GM18870 (cell line): ENCODE measurements at regions not wholly inside any gene's neighbourhood (a gene's known extent, or its start where the extent isn't known, plus 50 kb on each side); places are given as distances from the start of the nearest gene placed in this dataset.
"Not testable (repeated sequence)": the region's sequence is repeated elsewhere in the genome, so short reads cannot be mapped to it uniquely, and the experiment has no call there.

Experiments used
- ATAC-seq: cut with Tn5 transposase; IDR thresholded peaks from one replicate; pipeline ENCODE4 v1.9.1; 2021; ENCODE audit warnings: moderate library complexity; ENCODE audit not compliant: unreplicated experiment

DNA sequence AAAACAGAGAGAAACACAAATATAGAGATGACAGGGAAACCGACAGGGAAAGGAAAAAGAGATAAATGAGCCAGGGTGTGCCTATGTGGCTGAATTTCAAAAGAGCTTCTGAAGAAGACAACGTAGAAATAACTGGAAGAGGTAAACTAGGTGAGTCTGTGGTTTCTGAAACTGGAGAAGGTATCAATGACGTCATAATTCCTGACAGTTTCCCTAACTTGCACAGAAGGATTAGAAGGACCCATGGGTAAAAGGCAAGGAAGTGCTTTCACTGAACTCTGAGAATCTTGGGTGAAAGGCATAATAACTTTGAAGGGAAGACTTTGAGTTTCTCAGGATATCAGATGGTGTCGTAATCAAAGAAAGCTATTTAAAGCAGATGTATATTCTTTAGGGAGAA, 790.8 kb upstream of the NUDT12 start:
- no peak for ATAC-seq

DNA sequence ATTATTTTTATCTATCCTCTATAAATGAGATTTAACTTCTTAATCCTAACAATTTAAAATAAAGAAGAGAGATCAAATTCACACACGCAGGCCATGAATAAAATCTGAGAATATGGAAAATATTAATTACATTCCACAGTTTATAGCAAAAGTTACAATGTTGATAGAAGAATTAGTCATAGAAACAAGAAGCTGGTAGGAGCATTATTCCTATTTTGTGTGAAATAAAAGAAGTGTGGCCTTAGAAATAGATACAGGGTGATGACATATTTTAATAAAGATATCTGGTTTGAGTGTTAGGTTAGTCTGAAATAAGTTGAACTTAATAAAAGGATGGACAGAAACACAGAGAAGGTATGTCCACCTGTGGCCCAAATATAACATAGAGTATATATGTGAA, 790.4 kb upstream of the NUDT12 start:
- ATAC-seq, result no peak

DNA sequence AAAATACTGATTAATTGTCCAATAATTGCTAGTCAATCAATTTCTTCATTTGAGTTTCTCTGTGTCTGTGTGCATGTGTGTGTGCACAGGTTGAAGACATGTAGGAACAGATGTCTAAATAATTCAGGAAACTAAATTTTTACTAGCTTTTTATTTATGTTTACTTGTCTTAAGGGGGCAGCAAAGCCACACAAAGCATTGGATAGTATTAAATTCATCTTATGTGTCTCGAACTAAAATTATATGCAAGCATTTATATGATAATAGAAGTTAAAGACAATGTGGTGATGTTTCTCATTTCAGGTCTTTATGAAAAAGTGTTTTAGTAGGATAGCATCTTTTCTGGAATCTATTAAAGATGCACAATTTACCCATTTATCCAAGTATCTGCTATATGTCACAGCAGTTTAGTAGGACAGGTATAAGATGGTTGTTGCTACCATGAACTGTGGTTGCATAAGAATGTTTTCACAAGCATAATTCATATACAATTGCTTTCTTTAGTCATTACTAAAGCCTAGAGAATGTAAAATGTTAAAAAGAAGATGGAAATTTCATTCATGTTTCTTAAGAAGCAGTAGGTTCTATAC, 784.6 kb upstream of the NUDT12 start:
- ATAC-seq, result no peak

DNA sequence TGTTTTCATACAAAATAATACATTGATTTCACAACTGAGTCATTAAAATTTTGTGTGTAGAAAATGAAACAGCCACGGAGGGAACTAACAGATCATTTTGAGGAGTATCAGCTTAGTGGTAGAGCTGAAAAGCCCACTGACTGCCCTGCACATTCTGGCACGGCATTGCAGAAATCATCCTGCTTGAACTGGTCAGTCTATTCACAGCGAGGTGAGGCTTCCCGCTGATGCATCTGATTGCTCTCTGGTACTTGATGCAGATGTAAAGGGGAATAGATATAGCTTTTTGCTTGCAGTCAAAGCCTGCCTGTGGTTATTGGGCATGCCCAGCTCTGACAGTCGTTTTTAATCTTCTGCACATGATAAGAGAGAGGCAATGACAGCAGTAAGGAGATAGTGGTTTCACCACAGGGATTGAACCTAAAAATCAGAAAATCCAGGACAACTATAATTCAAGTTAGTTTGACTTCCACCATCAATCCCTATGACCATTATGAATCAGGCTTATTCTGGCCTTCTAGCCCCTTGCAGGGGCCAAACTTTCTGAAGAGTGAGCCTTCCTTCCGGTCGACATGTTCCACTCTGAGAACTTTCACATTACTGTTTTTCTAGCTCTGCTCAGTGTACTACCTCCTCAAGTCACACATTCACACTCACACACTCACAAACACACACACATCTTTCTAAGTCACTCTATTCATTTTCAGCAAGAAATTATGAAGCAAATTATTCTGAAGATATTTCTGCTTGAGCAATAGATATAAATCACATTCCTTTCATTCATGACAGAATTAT, 782.8 kb upstream of the NUDT12 start:
- no peak for ATAC-seq

DNA sequence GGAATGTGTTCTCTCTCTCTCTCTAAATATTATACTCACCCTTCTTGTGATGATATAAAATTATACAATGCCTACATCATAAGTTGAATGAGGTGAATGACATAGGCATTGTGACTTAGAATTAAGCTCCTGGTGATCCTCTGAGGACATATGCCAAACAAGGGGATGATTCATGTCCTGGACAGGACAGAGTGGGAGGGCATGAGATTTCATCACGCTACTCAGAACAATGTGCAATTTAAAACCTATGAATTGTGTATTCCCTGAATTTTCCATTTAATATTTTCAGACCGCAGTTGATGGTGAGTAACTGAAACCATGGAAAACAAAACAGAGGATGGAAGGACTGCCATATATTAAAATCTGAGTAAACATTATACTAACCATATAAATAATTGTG, 782.2 kb upstream of the NUDT12 start:
- ATAC-seq, result no peak

DNA sequence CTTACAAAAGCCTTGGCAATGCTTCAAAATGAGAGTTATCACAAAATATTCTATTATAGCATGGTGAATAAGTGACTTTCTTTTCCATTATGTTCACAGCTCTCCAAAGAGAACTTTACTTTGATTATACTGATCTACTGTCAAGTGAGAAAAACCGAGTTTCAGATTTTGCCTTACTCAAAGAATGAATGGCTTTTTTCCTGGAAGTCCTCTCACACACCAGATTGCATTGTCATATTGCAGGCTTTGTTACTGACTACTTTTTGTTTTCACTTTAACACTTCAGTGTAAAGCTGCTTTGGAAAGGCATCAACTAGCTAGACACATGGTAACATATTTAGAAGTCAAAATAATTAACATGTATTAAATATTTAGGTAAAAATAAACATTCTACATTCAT, 765.2 kb upstream of the NUDT12 start:
- ATAC-seq, result no peak

DNA sequence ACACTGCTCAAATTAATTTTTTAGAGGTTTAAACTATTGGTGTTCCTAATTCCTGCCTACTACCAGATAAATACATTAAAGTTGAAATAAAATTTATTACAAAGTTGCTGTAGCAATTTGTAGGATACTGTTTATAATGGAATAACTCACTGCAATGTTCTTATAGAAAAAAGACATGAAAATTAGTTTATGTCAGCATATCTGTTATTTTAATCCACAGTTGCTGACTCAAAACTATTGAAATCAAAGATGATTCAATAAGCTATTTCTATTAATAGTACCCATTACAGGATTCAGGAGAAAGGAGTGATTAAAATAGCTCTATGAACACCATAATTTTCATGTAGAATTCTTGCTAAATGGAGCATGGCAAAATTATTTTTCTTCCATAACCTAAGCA, 764.4 kb upstream of the NUDT12 start:
- no peak for ATAC-seq

DNA sequence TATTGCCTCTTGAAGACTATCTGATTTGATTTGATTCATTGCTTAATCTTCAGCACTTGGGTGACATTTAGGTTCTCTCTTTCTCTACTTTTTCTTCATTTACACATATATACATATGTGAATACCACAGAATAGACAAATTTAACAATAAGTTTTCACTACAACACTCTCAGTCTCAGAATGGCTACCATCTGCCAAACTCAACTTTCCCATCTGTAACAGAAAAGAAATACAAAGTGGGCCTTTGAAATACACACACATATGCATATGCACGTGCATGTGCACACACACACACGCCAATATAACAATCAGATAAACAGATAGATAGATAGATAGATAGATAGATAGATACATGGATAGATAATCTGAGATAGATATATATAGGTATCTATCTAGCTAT, 762.8 kb upstream of the NUDT12 start:
- no peak for ATAC-seq

DNA sequence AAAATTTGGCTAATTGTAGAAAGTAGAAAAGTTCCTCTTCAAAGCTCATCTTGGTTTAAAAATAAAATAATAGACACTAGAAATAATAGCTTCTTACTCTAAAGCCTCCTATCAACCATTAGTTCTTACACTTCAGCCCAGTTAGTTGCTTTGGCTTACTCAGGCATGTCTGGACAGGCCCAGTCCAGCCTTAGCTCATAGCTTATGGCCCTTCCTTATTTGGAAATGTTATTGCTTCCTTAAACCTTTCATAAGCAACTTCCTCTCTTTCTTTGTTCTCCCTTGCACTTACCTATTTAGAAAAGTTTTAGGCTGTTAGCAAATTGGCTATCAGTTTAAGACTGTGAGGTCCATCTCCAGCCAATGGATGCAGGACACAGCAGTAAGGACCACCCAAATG, 754.1 kb upstream of the NUDT12 start:
- ATAC-seq, result not testable (repeated sequence)

DNA sequence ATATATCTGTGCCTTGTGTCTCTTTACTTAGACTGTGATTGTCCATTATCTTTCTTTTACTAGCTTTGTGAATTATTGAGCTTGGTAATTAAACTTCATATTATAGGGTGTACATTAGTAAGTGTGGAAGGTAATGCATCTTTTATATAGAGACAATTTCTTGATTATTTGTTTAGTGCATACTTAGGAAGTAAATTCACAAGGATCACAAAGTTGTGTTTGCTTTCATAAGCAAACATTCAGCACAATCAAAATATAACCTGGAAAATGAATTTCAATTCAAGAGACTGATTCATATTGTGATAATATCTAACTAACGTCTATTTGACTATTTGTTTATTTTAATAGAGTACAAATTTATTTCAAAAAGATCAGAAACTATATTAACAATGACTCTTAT, 749.9 kb upstream of the NUDT12 start:
- ATAC-seq, result no peak

DNA sequence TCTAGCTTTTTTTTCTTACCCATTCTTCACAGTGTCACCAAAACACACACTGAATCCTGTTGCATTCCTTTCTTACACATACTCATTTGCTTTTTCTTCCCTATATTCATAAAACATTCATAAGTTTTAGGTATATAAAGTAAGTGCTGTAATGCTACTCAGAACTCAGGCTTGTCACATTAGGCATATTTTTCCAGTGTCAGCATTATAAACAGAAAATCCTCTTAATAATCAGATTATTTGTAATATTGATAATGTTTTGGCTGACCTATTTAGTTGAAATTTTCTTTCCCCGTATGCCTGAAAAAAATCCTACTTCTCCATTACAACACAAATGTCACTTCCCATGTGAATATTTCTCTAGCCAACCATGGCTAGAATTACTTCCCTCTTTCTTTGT, 743.0 kb upstream of the NUDT12 start:
- no peak for ATAC-seq

DNA sequence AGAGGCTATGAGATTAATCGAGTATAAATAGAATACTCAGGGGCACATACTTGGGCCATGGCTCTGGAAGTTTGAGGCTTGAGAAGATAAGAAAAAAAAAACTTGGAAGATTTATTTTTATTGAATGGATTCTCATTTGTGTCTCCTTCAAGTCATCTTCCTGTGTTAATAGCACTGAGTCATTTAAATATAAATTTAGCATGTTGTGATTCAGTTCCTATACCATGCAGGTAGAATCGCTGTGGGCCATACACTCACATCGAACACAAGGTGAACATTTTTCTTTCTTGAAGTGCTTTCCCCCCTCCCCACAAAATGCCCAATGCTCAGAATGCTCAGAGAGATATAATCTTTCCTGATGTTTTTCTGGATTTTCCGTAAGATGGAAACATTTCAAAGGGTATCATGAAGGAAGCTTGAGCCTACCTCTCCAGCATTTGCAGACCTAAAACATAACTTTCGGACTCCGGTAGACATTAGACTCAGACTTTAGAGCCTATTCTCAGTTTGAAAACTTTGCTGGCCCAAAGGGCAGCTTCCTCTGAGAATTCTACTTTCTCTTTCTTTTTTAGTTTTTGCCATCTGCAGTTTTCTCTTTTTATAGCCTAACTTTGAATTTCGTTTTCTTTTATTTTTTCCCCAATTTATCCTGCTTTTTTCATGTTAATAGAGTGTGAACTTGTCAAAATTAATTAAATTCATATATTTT, 737.6 kb upstream of the NUDT12 start:
- ATAC-seq, result no peak

DNA sequence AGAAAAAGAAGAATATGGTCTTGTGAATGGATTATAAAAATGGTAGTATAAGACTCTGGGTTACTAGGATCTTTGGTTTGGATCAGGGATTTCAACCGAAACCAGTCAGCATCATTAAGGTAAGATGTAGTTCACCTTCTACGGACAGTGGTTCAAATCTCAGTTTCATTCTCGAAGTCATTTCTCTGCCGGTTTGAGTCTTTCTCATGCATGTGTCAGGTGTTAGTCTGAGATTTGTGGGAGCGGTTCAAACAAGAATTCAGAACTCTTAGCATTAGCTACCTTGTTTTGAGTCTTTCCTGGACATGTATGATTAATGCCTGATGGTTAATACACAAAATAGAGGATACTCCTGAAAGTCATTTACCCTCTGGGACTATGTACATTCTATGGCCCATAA, 735.9 kb upstream of the NUDT12 start:
- no peak for ATAC-seq

DNA sequence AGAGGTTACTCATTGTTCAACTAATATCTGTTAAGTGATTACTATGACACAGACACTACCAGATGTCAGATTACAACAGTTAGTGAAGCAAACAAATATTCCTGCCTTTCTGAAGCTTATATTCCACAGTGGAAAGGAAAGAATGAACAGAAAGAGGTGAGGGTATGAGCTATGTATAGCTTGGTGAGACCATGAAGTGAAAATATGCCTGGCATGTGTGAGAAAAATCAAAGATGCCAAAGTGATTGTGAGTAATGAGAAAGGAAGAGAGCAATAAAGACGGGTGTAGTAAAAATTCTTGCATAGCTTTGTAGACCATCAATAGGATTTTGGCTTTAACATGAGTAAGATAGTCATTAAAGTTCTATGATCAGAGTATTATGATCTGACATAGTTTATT, 734.5 kb upstream of the NUDT12 start:
- no peak for ATAC-seq

DNA sequence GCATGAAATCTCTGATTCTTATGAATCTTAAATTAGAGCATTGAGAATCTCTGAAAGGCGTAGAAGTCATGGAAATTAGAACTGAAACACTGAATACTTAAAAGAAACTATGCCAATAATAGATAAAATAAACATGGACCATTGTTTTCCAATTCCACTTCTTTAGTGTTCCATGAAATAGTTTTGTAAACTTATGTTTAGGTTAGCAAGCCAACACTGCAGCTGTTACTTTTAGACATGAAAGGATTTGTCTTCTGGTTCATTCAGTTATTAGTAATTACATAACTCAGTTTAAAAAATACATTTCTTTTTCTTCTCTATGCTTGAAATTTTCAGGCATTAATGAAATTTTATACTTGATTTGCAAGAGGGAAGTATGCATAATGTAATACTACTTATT, 733.4 kb upstream of the NUDT12 start:
- no peak for ATAC-seq

DNA sequence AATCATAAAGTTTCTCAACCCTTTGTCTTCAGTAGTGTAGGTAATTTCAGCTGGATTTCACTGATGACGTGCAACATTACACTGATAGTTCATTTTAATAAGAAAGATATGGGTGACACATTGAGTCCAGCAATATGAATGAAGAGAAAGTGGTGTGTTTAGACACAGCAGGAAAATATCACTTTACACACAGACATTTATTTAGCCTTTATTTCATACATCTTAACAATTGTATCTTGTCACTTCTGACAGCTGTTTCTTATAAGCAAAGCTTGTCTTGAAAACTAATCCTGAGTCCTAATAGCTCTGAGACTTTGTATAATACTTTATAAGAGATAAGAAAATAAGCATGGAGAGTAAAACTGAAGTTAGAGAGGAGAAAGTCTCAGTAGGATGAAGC, 720.5 kb upstream of the NUDT12 start:
- no peak for ATAC-seq

DNA sequence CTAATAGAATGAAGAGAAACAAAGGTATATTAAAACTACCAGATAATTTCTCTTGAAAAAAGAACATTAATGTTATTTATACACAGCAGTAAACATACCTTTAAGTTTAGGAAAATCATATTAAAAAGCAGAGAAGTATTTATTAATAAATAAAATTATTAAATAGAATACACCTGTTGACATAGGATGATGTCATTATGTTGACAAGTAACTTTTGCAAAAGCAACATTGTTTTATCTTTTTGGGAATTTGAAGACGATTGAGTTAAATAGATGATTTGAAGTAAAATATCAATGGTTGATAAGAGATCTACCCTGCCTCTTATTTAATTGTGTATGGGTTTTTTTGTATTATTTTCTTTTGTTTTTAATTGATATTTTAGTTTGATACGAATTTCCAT, 711.1 kb upstream of the NUDT12 start:
- no peak for ATAC-seq

DNA sequence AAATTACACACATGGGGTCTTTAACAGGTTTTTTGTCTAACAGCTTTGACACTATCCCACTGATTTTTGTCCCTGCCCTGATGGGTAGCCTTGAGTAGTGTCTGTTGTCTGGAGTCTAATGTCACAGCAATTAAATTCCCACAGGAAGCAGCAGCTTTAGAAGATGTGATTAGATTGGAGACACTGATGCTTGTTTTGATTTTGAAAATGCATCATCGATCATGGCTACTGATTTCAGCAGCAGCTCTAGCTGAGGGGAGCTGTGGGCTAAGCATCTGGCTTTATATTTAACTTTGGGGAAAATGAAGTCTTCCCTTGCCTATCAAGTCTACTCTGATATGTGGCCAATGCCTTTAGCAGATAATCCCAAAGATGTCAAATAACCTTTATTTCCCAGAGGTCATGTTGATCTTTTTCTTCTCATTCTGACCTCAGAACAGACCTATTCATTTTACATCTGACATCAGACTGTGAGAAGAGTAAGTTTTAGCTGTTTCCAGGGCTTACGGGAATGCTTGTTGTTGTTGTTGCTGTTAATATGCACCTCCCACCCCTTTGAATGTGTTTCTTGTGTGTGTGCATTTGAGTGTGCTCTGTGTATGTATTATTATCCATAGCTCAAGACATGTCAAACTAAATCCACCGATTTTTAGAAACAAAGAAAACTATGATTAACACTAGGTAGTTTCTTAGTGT, 704.9 kb upstream of the NUDT12 start:
- ATAC-seq, result no peak

DNA sequence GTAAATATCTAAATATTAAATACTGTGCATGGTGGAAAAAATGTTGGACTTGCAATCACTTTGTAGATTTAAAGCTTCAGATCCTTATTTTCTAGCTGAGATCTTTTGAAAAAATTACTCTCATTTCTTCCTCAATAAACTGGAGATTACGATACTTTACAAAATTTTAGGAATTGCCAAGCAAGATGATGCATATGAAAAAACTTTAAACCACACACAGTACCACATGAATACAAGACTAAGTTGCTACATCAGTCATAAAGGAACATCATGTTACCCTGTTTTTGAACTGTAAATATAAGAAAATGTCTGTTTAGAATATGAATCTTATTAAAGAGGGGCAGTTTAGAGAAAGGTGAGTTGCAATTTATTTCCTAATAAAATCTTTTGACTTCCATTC, 703.6 kb upstream of the NUDT12 start:
- no peak for ATAC-seq

DNA sequence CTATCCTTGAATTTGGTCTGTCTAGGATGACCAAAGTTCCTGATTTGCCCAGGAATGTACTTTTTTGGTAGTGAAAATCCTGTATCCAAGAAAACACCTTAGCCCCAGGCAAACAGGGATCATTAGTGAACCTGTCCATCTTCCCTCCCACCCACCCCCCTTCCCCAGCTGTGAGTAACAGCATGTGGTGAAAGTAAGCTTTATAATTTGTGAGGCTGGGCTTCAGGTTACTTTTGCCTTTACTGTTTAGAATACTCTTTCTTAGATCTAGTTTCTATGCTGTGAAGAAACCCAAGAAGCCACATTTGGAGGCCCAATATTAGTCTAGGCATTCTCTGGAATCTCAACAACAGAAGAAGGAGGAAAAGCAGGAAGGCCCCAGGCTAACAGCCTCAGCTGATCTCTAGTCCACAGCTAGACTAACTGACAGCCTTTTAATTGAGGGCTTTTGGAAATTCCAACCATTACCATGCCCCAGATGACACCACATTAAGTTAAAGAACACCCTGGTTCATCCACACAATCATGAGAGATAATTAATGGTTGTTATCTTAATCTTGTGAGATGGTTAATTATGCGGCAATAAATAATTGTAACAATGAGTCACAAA, 703.0 kb upstream of the NUDT12 start:
- ATAC-seq, result no peak

DNA sequence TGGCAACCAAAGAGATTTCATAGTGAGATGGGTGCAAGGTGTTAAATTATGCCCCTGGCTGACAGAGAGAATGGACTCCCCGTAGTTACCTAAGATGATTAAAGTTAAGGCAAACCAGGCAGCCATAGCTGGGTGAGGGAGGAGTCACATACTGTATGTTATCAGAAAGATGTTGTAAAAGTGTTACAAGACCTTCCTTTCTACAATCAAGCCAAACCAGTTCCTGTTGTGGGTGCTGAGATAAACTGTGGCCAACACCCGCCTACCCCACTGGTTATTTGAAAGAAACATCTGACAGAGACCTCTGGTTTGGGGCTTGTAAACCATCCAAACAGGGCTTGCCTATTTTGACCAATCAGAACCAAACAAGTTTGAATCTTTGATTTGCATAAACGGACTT, 684.7 kb upstream of the NUDT12 start:
- no peak for ATAC-seq
